HEK293T (cell line): ENCODE measurements at regions not wholly inside any gene's neighbourhood (a gene's known extent, or its start where the extent isn't known, plus 50 kb on each side); places are given as distances from the start of the nearest gene placed in this dataset.

Source experiments
- CTCF ChIA-PET: fragments of 350-600 bp; formaldehyde crosslinking; extraction: SDS; loops from one replicate; lab custom pipeline; 2021; ENCODE audit warnings: antibody characterized with exemption, inconsistent platforms; lab: Yijun Ruan, JAX
- POLR2A ChIA-PET: fragments of 350-600 bp; formaldehyde crosslinking; extraction: SDS; loops from one replicate; lab custom pipeline; 2020; ENCODE audit warnings: antibody characterized with exemption, inconsistent platforms; lab: Yijun Ruan, JAX
- DNase-seq: peaks from one replicate; pipeline ENCODE4 v3.0.0; 2012; ENCODE audit warnings: mixed read lengths; ENCODE audit errors: extremely low spot score
- ARNT ChIP-seq: fragments of 450-650 bp; IDR thresholded peaks from 2 replicates; pipeline ENCODE4 v1.6.1; 2017; ENCODE audit warnings: mild to moderate bottlenecking
- BHLHE40 ChIP-seq: fragments of 450-650 bp; IDR thresholded peaks from 2 replicates; pipeline ENCODE4 v1.6.1; 2016; ENCODE audit warnings: mild to moderate bottlenecking, moderate library complexity, borderline replicate concordance
- CTBP1 ChIP-seq: fragments of 450-650 bp; IDR thresholded peaks from 2 replicates; pipeline ENCODE4 v1.6.1; 2016; ENCODE audit warnings: borderline replicate concordance
- ELF4 ChIP-seq: fragments of 450-650 bp; IDR thresholded peaks from 2 replicates; pipeline ENCODE4 v1.6.1; 2017; ENCODE audit warnings: antibody characterized with exemption
- FOXA1 ChIP-seq: fragments of 450-650 bp; IDR thresholded peaks from 2 replicates; pipeline ENCODE4 v1.6.1; 2016; ENCODE audit warnings: mild to moderate bottlenecking
- FOXK2 ChIP-seq: fragments of 450-650 bp; IDR thresholded peaks from 2 replicates; pipeline ENCODE4 v1.6.1; 2016; ENCODE audit warnings: mild to moderate bottlenecking
- FOXM1 ChIP-seq: fragments of 450-650 bp; IDR thresholded peaks from 2 replicates; pipeline ENCODE4 v1.6.1; 2017; ENCODE audit warnings: mild to moderate bottlenecking, borderline replicate concordance
- HDGF ChIP-seq: fragments of 450-650 bp; IDR thresholded peaks from 2 replicates; pipeline ENCODE4 v1.6.1; 2017; ENCODE audit warnings: antibody characterized with exemption, borderline replicate concordance
- L3MBTL2 ChIP-seq: fragments of 450-650 bp; conservative IDR thresholded peaks from 2 replicates; pipeline ENCODE4 v1.6.1; 2016; ENCODE audit warnings: mild to moderate bottlenecking
- LEF1 ChIP-seq: fragments of 450-650 bp; IDR thresholded peaks from 2 replicates; pipeline ENCODE4 v1.6.1; 2017; ENCODE audit warnings: mild to moderate bottlenecking, borderline replicate concordance
- NFRKB ChIP-seq: fragments of 450-650 bp; IDR thresholded peaks from 2 replicates; pipeline ENCODE4 v1.6.1; 2016; ENCODE audit warnings: mild to moderate bottlenecking, moderate library complexity
- PKNOX1 ChIP-seq: fragments of 450-650 bp; IDR thresholded peaks from 2 replicates; pipeline ENCODE4 v1.6.1; 2016
- SP1 ChIP-seq: fragments of 450-650 bp; IDR thresholded peaks from 2 replicates; pipeline ENCODE4 v1.6.1; 2017
- SUZ12 ChIP-seq: fragments of 450-650 bp; IDR thresholded peaks from 2 replicates; pipeline ENCODE4 v1.6.1; 2016; ENCODE audit warnings: mild to moderate bottlenecking
- TARDBP ChIP-seq: fragments of 450-650 bp; IDR thresholded peaks from 2 replicates; pipeline ENCODE4 v1.6.1; 2016
- ZNF384 ChIP-seq: fragments of 450-650 bp; IDR thresholded peaks from 2 replicates; pipeline ENCODE4 v1.6.1; 2016

- TF ChIP-seq HDGF: no peak
- TF ChIP-seq ELF4: no peak
- no peak for TF ChIP-seq SUZ12
- no peak for TF ChIP-seq PKNOX1
- TF ChIP-seq LEF1: no peak
- TF ChIP-seq ARNT: no peak
- no peak for TF ChIP-seq CTBP1
- no peak for TF ChIP-seq L3MBTL2
- no peak for TF ChIP-seq SP1
- CTCF ChIA-PET: no interaction called here
- POLR2A ChIA-PET: no interaction called here
- DNase-seq: no peak
These were observed 139.9 kb upstream of the PIEZO2 start for GRCh38 chr18:11289248-11289647.

GRCh38 chr18:11288401-11288800 lies 139.0 kb upstream of the PIEZO2 start:
- ChIA-PET POLR2A (no interaction called here), CTCF (interaction anchor here (0.6 kb wide), 1 partner anchor 17 kb away, joined by 6 read pairs; no protein-coding TSS in a partner anchor)
- no peak for TF ChIP-seq ARNT
- no peak for TF ChIP-seq BHLHE40
- no peak for TF ChIP-seq FOXK2
- TF ChIP-seq L3MBTL2: no peak
- TF ChIP-seq LEF1: no peak
- TF ChIP-seq TARDBP: no peak
- no peak for TF ChIP-seq ELF4
- TF ChIP-seq PKNOX1: no peak
- TF ChIP-seq FOXA1: no peak
- no peak for TF ChIP-seq SP1
- no peak for DNase-seq

GRCh38 chr18:11286431-11286830 lies 137.1 kb upstream of the PIEZO2 start:
- ChIA-PET POLR2A (no interaction called here), CTCF (no interaction called here)
- TF ChIP-seq LEF1: no peak
- TF ChIP-seq HDGF: no peak
- TF ChIP-seq ELF4: no peak
- TF ChIP-seq FOXA1: no peak
- TF ChIP-seq FOXK2: no peak
- no peak for TF ChIP-seq CTBP1
- TF ChIP-seq FOXM1: no peak
- TF ChIP-seq BHLHE40: no peak
- no peak for TF ChIP-seq TARDBP
- TF ChIP-seq NFRKB: no peak
- TF ChIP-seq SP1: no peak
- no peak for TF ChIP-seq PKNOX1
- TF ChIP-seq L3MBTL2: no peak
- TF ChIP-seq ARNT: no peak
- no peak for TF ChIP-seq SUZ12
- TF ChIP-seq ZNF384: no peak
- DNase-seq: no peak

- ChIA-PET CTCF (no interaction called here), POLR2A (no interaction called here)
- TF ChIP-seq PKNOX1: no peak
- no peak for TF ChIP-seq FOXM1
- no peak for DNase-seq
These were observed 135.4 kb upstream of the PIEZO2 start for GRCh38 chr18:11284811-11285210.

GRCh38 chr18:11284349-11284748 lies 135.0 kb upstream of the PIEZO2 start:
- TF ChIP-seq SP1: no peak
- CTCF ChIA-PET: no interaction called here
- POLR2A ChIA-PET: no interaction called here

GRCh38 chr18:11283479-11284161 lies 134.3 kb upstream of the PIEZO2 start:
- CTCF ChIA-PET: no interaction called here
- POLR2A ChIA-PET: no interaction called here
- DNase-seq: no peak
- TF ChIP-seq L3MBTL2 (no peak), FOXM1 (no peak), ELF4 (no peak), NFRKB (no peak), LEF1 (no peak), ARNT (no peak), BHLHE40 (no peak), SUZ12 (no peak), FOXA1 (no peak), FOXK2 (no peak), CTBP1 (no peak), ZNF384 (no peak), SP1 (no peak)

More at GRCh38 chr18:11284349-11284748, 135.0 kb upstream of the PIEZO2 start:
- no peak for DNase-seq
